K562 (cell line): ENCODE measurements at regions not wholly inside any gene's neighbourhood (a gene's known extent, or its start where the extent isn't known, plus 50 kb on each side); places are given as distances from the start of the nearest gene placed in this dataset.

Experiments used
- ATF7 ChIP-seq: fragments of 450-650 bp; IDR thresholded peaks from 2 replicates; pipeline ENCODE4 v1.7.1; 2014; ENCODE audit warnings: mild to moderate bottlenecking, moderate library complexity
- L3MBTL2 ChIP-seq: fragments of 450-650 bp; IDR thresholded peaks from 2 replicates; pipeline ENCODE4 v1.6.1; 2016; ENCODE audit warnings: mild to moderate bottlenecking, moderate library complexity
- NFE2L1 ChIP-seq: fragments of 450-650 bp; IDR thresholded peaks from 2 replicates; pipeline ENCODE4 v1.6.1; 2016; ENCODE audit warnings: missing genetic modification characterization, low read depth, mild to moderate bottlenecking, missing compliant biosample characterization, moderate library complexity, borderline replicate concordance
- NR3C1 ChIP-seq: sonication (generic); formaldehyde crosslinking; IDR thresholded peaks from 2 replicates; pipeline ENCODE4 v1.8.1; 2022; ENCODE audit warnings: missing genetic modification reagents
- POLR2AphosphoS5 ChIP-seq: IDR thresholded peaks from 2 replicates; pipeline ENCODE4 v1.6.1; 2011; ENCODE audit warnings: mild to moderate bottlenecking, low read depth, low read length, moderate library complexity; ENCODE audit not compliant: control insufficient read depth, insufficient read depth
- SIX5 ChIP-seq, 2 experiments: IDR thresholded peaks; 2 replicates each; pipeline ENCODE4 v1.6.1; 2011; ENCODE audit warnings: low read length in 2 of 2, borderline replicate concordance in 1 of 2, low read depth in 1 of 2, mild to moderate bottlenecking in 1 of 2, moderate library complexity in 1 of 2; ENCODE audit not compliant: insufficient read depth in 1 of 2
- SRSF1 ChIP-seq: fragments of 200-400 bp; formaldehyde crosslinking; IDR thresholded peaks from 2 replicates; pipeline ENCODE4 v1.6.1; 2017; ENCODE audit warnings: mild to moderate bottlenecking, low read depth, low read length, moderate library complexity
- YY1 ChIP-seq, 3 experiments: IDR thresholded peaks; 2 replicates each; pipeline ENCODE4 v1.6.1; 2011; ENCODE audit warnings: low read length in 2 of 3, mild to moderate bottlenecking in 2 of 3, moderate library complexity in 2 of 3, borderline replicate concordance in 1 of 3, control low read depth in 1 of 3, low read depth in 1 of 3; ENCODE audit not compliant: insufficient read depth in 3 of 3, insufficient replicate concordance in 2 of 3, control insufficient read depth in 1 of 3, insufficient read length in 1 of 3; ENCODE audit errors: extremely low read depth in 1 of 3
- ZNF589 ChIP-seq: fragments of 200-800 bp; sonication (Bioruptor generic); IDR thresholded peaks from 2 replicates; pipeline ENCODE4 v1.6.1; 2016; ENCODE audit warnings: low read depth, missing genetic modification characterization, missing compliant biosample characterization
- TF ChIP-seq, protein P1 (sequence below), 3 experiments: IDR thresholded peaks in 2 of 3; conservative IDR thresholded peaks in 1 of 3; 2 replicates each; pipeline ENCODE4 v1.5.1; 2011 to 2012; ENCODE audit warnings: low read length in 3 of 3, mild to moderate bottlenecking in 3 of 3, control low read depth in 2 of 3, improper control_type of control experiment in 1 of 3, inconsistent platforms in 1 of 3, low read depth in 1 of 3, mixed read lengths in 1 of 3, moderate library complexity in 1 of 3; ENCODE audit not compliant: insufficient read depth in 2 of 3
- TF ChIP-seq, protein P2 (sequence below): sonication (generic); formaldehyde crosslinking; IDR thresholded peaks from 2 replicates; pipeline ENCODE4 v1.9.0; 2022; ENCODE audit warnings: mild to moderate bottlenecking, missing genetic modification reagents

DNA sequence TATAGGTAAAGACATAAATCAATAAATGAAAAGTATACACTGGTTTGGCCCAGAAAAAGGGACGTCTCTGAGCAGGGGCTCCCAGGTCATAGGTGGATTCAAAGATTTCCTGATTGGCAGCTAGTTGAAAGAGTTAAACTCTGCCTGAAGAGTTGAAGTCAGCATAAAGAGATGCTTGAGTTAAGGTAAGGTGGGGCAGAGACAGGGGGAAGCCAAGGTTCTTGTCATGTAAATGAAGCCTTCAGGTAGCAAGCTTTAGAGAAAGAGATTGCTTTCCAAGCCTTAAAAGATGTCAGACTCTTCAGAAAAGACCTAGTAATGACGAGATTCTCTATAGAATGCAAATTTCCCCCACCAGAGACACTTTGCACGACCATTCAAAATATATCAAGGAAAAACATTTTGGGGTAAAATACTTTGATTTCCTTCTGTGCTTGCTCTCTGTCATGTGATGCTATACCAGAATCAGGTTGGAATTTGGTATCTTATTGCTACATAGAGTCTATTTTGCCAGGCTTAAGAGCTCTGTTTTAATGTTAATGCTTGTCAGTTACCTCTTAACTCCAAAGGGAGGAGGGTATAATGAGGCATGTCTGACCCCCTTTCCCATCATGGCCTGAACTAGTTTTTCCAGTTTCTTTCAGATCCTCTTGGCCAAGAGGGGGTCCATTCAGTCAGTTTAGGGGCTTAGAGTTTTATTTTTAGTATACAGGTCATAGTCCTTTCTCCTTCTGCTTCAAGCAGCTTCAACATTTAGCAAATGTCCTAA lies 429.6 kb downstream of the ADRA2A start:
- TF ChIP-seq ZNF589 (CRISPR knock-in tag) (no peak), L3MBTL2 (no peak), NFE2L1 (tag) (no peak), ATF7 (no peak), YY1 (IDR thresholded peaks at IDR 0.05; ENCODE audit: borderline replicate concordance in 1 of 3, control insufficient read depth in 1 of 3, extremely low read depth in 1 of 3, insufficient read depth in 3 of 3, insufficient read length in 1 of 3, insufficient replicate concordance in 2 of 3, low read depth in 1 of 3, low read length in 2 of 3) (no peak), SRSF1 (no peak), NR3C1 (CRISPR knock-in tag) (no peak), POLR2AphosphoS5 (no peak), SIX5 (IDR thresholded peaks at IDR 0.05; ENCODE audit: borderline replicate concordance in 1 of 2, insufficient read depth in 1 of 2, low read depth in 1 of 2, low read length in 2 of 2) (no peak)
- TF ChIP-seq, protein P1, sequence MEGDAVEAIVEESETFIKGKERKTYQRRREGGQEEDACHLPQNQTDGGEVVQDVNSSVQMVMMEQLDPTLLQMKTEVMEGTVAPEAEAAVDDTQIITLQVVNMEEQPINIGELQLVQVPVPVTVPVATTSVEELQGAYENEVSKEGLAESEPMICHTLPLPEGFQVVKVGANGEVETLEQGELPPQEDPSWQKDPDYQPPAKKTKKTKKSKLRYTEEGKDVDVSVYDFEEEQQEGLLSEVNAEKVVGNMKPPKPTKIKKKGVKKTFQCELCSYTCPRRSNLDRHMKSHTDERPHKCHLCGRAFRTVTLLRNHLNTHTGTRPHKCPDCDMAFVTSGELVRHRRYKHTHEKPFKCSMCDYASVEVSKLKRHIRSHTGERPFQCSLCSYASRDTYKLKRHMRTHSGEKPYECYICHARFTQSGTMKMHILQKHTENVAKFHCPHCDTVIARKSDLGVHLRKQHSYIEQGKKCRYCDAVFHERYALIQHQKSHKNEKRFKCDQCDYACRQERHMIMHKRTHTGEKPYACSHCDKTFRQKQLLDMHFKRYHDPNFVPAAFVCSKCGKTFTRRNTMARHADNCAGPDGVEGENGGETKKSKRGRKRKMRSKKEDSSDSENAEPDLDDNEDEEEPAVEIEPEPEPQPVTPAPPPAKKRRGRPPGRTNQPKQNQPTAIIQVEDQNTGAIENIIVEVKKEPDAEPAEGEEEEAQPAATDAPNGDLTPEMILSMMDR (IDR thresholded peaks at IDR 0.05 in 2 of 3, conservative IDR thresholded peaks at IDR 0.05 in 1 of 3; ENCODE audit: insufficient read depth in 2 of 3, low read depth in 1 of 3, low read length in 3 of 3), result no peak
- TF ChIP-seq, protein P2, sequence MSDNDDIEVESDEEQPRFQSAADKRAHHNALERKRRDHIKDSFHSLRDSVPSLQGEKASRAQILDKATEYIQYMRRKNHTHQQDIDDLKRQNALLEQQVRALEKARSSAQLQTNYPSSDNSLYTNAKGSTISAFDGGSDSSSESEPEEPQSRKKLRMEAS, result no peak
